ENCODE measurements at regions not wholly inside any gene's neighbourhood (a gene's known extent, or its start where the extent isn't known, plus 50 kb on each side); places are given as distances from the start of the nearest gene placed in this dataset.

- no peaks in the 10 kb centered on the region for H3K9me3 ChIP-seq
Measured at GRCh38 chr9:73459817-73460216, 308.2 kb downstream of the ANXA1 start.

GRCh38 chr9:73468716-73469115, 317.1 kb downstream of the ANXA1 start:
- intact Hi-C loops (cut with DNase I) = no loop called here
- ATAC-seq (no peak), DNase-seq (no peak)
- H3K9me3 ChIP-seq = no peaks in the 10 kb centered on the region
- no peak overlapping the region for H3K27ac ChIP-seq
- no peak overlapping the region for H3K4me3 ChIP-seq
- no peak for TF ChIP-seq POLR2A (IDR thresholded peaks at IDR 0.05)
- TF ChIP-seq CTCF (IDR thresholded peaks at IDR 0.05) = no peak
- no peaks in the 10 kb centered on the region for H3K36me3 ChIP-seq
- no peaks in the 10 kb centered on the region for H3K27me3 ChIP-seq
- H3K4me1 ChIP-seq = no peaks in the 10 kb centered on the region
- WGBS (ENCODE audit: insufficient coverage, low coverage, low lambda C conversion rate, missing lambda C conversion rate) = 100% methylated on average over 1 of the region's 1 CpG

More at GRCh38 chr9:73459817-73460216, 308.2 kb downstream of the ANXA1 start:
- H3K4me1 ChIP-seq = no peaks in the 10 kb centered on the region
- H3K27ac ChIP-seq = no peak overlapping the region
- DNase-seq = no peak
- no peaks in the 10 kb centered on the region for H3K27me3 ChIP-seq
- intact Hi-C loops (cut with DNase I) = no loop called here
- H3K4me3 ChIP-seq = no peak overlapping the region
- no peaks in the 10 kb centered on the region for H3K36me3 ChIP-seq
- TF ChIP-seq POLR2A (IDR thresholded peaks at IDR 0.05) (no peak), CTCF (IDR thresholded peaks at IDR 0.05) (no peak)
- ATAC-seq = no peak

- 38% methylated on average over 1 of the region's 3 CpGs for WGBS (ENCODE audit: insufficient coverage, low coverage, low lambda C conversion rate, missing lambda C conversion rate)
- no peak for DNase-seq
- TF ChIP-seq POLR2A (IDR thresholded peaks at IDR 0.05) (no peak), CTCF (IDR thresholded peaks at IDR 0.05) (no peak)
Measured at GRCh38 chr9:73470766-73471165, 319.1 kb downstream of the ANXA1 start.

GRCh38 chr9:73474002-73474600, 322.4 kb downstream of the ANXA1 start:
- no peak overlapping the region for H3K4me3 ChIP-seq
- WGBS (ENCODE audit: insufficient coverage, low coverage, low lambda C conversion rate, missing lambda C conversion rate) = 94% methylated on average over 5 of the region's 14 CpGs
- H3K4me1 ChIP-seq = no peaks in the 10 kb centered on the region
- intact Hi-C loops (cut with DNase I) = no loop called here
- DNase-seq (no peak), ATAC-seq (no peak)
- no peak overlapping the region for H3K27ac ChIP-seq
- H3K27me3 ChIP-seq = no peaks in the 10 kb centered on the region
- no peaks in the 10 kb centered on the region for H3K9me3 ChIP-seq
- no peak for TF ChIP-seq CTCF (IDR thresholded peaks at IDR 0.05)
- no peak for TF ChIP-seq POLR2A (IDR thresholded peaks at IDR 0.05)
- H3K36me3 ChIP-seq = no peaks in the 10 kb centered on the region

More at GRCh38 chr9:73470766-73471165, 319.1 kb downstream of the ANXA1 start:
- Histone ChIP-seq H3K4me1 (no peaks in the 10 kb centered on the region), H3K27me3 (no peaks in the 10 kb centered on the region), H3K4me3 (no peak overlapping the region), H3K9me3 (no peaks in the 10 kb centered on the region), H3K27ac (no peak overlapping the region), H3K36me3 (no peaks in the 10 kb centered on the region)
- intact Hi-C loops (cut with DNase I) = no loop called here
- no peak for ATAC-seq

- DNase-seq (peak in 1 of 3 donors; percentile 48), ATAC-seq (peak in 1 of 4 donors; percentile 10)
- no peaks in the 10 kb centered on the region for H3K27me3 ChIP-seq
- WGBS (ENCODE audit: insufficient coverage, low coverage, low lambda C conversion rate, missing lambda C conversion rate) = no CpG with 5 or more reads among the region's 20 CpGs
- H3K4me3 ChIP-seq = no peak overlapping the region
- H3K4me1 ChIP-seq = no peaks in the 10 kb centered on the region
- H3K9me3 ChIP-seq = no peaks in the 10 kb centered on the region
- H3K27ac ChIP-seq = no peak overlapping the region
- no peaks in the 10 kb centered on the region for H3K36me3 ChIP-seq
- intact Hi-C loops (cut with DNase I) = no loop called here
- TF ChIP-seq POLR2A (IDR thresholded peaks at IDR 0.05) (no peak), CTCF (IDR thresholded peaks at IDR 0.05) (no peak)
Measured at GRCh38 chr9:73474625-73475024, 323.0 kb downstream of the ANXA1 start.
